Osteoblast (primary cell): ENCODE measurements at regions not wholly inside any gene's neighbourhood (a gene's known extent, or its start where the extent isn't known, plus 50 kb on each side); places are given as distances from the start of the nearest gene placed in this dataset.

Experiments
- DNase-seq: peaks from one replicate; pipeline ENCODE4 v3.0.0; 2011; ENCODE audit warnings: low spot score, mixed read lengths; ENCODE audit not compliant: insufficient read length; ENCODE audit errors: missing footprints
- H2AFZ ChIP-seq: 2 replicates; pipeline ENCODE4 v1.6.0; 2011; ENCODE audit warnings: mild to moderate bottlenecking, low read length
- H3K27ac ChIP-seq: 2 replicates; pipeline ENCODE4 v1.5.1; 2011; ENCODE audit warnings: mild to moderate bottlenecking, low read depth, low read length, moderate library complexity
- H3K27me3 ChIP-seq: 2 replicates; pipeline ENCODE4 v1.6.0; 2012; ENCODE audit warnings: mild to moderate bottlenecking, control low read depth, inconsistent platforms, low read length, moderate library complexity; ENCODE audit not compliant: insufficient read depth
- H3K36me3 ChIP-seq: 2 replicates; pipeline ENCODE4 v1.5.1; 2011; ENCODE audit warnings: mild to moderate bottlenecking, low read length, control low read depth, moderate library complexity; ENCODE audit not compliant: insufficient read depth
- H3K4me1 ChIP-seq: 2 replicates; pipeline ENCODE4 v1.5.1; 2011; ENCODE audit warnings: mild to moderate bottlenecking, low read length, control low read depth, moderate library complexity; ENCODE audit not compliant: insufficient read depth
- H3K4me2 ChIP-seq: 2 replicates; pipeline ENCODE4 v1.6.0; 2011; ENCODE audit warnings: mild to moderate bottlenecking, low read length; ENCODE audit not compliant: insufficient read depth
- H3K4me3 ChIP-seq: fragments of 200-600 bp; sonication (generic); 3 replicates; pipeline ENCODE4 v1.5.1; 2012; ENCODE audit warnings: mild to moderate bottlenecking, low read length, inconsistent platforms; ENCODE audit not compliant: insufficient read depth
- H3K79me2 ChIP-seq: 2 replicates; pipeline ENCODE4 v1.6.0; 2012; ENCODE audit warnings: mild to moderate bottlenecking, low read length, control low read depth, inconsistent platforms; ENCODE audit not compliant: insufficient read depth
- H3K9me3 ChIP-seq: 2 replicates; pipeline ENCODE4 v1.5.1; 2011; ENCODE audit warnings: low read depth, low read length, control low read depth
- H4K20me1 ChIP-seq: 2 replicates; pipeline ENCODE4 v1.6.0; 2012; ENCODE audit warnings: mild to moderate bottlenecking, low read length, control low read depth; ENCODE audit not compliant: insufficient read depth
- CTCF ChIP-seq: IDR thresholded peaks from 2 replicates; pipeline ENCODE4 v1.5.1; 2011; ENCODE audit warnings: mild to moderate bottlenecking, low read depth, low read length, moderate library complexity; ENCODE audit errors: extremely low read depth

- Histone ChIP-seq H3K36me3 (no peaks in the 10 kb centered on the region), H3K27ac (no peak overlapping the region), H3K4me2 (no peak overlapping the region), H3K79me2 (no peaks in the 10 kb centered on the region), H3K4me1 (no peaks in the 10 kb centered on the region), H2AFZ (no peak overlapping the region), H3K9me3 (no peaks in the 10 kb centered on the region), H3K27me3 (no peaks in the 10 kb centered on the region), H3K4me3 (no peak overlapping the region), H4K20me1 (no peaks in the 10 kb centered on the region)
- no peak for TF ChIP-seq CTCF
- DNase-seq = no peak
These were observed 214.3 kb downstream of the LIG4 start for GRCh38 chr13:108000998-108001397.

GRCh38 chr13:107999751-108000150 is 215.6 kb downstream of the LIG4 start:
- Histone ChIP-seq H3K4me2 (no peak overlapping the region), H3K4me3 (no peak overlapping the region), H3K27ac (no peak overlapping the region), H3K4me1 (no peaks in the 10 kb centered on the region), H3K27me3 (no peaks in the 10 kb centered on the region), H4K20me1 (no peaks in the 10 kb centered on the region), H3K36me3 (no peaks in the 10 kb centered on the region), H3K9me3 (no peaks in the 10 kb centered on the region), H3K79me2 (no peaks in the 10 kb centered on the region), H2AFZ (no peak overlapping the region)
- no peak for TF ChIP-seq CTCF
- DNase-seq = no peak

GRCh38 chr13:107994137-107994536 is 221.2 kb downstream of the LIG4 start:
- Histone ChIP-seq H3K4me1 (no peaks in the 10 kb centered on the region), H3K27ac (no peak overlapping the region), H3K4me3 (no peak overlapping the region), H3K4me2 (no peak overlapping the region), H3K36me3 (no peaks in the 10 kb centered on the region), H4K20me1 (no peaks in the 10 kb centered on the region), H3K79me2 (no peaks in the 10 kb centered on the region), H3K9me3 (no peaks in the 10 kb centered on the region), H2AFZ (no peak overlapping the region), H3K27me3 (no peaks in the 10 kb centered on the region)
- TF ChIP-seq CTCF = no peak
- no peak for DNase-seq

GRCh38 chr13:107993239-107993949 is 221.9 kb downstream of the LIG4 start:
- Histone ChIP-seq H3K9me3 (no peaks in the 10 kb centered on the region), H3K27me3 (no peaks in the 10 kb centered on the region), H3K27ac (no peak overlapping the region), H3K4me2 (no peak overlapping the region), H3K36me3 (no peaks in the 10 kb centered on the region), H3K79me2 (no peaks in the 10 kb centered on the region), H2AFZ (no peak overlapping the region), H3K4me3 (no peak overlapping the region), H4K20me1 (no peaks in the 10 kb centered on the region), H3K4me1 (no peaks in the 10 kb centered on the region)
- TF ChIP-seq CTCF = no peak
- no peak for DNase-seq
